Body of pancreas (tissue), 4 donors: ENCODE measurements at regions not wholly inside any gene's neighbourhood (a gene's known extent, or its start where the extent isn't known, plus 50 kb on each side); places are given as distances from the start of the nearest gene placed in this dataset.

ENCODE experiments used
- ATAC-seq: fragments of 150-250 bp; one replicate; pipeline ENCODE4 v1.9.1; 2016
- DNase-seq, 4 donors: peaks; one replicate each; pipeline ENCODE4 v3.0.0-alpha.2; 2019
- H3K27ac ChIP-seq, 4 donors: fragments of 200-600 bp; sonication (generic); 1 replicate in 3 of 4; 2 replicates in 1 of 4; pipeline versions ENCODE4 v1.5.1 to v1.6.1; 2016 to 2019; ENCODE audit warnings: mild to moderate bottlenecking in 1 of 4, mixed read lengths in 1 of 4, moderate library complexity in 1 of 4
- H3K27me3 ChIP-seq, 2 donors: fragments of 200-600 bp; sonication (generic); one replicate each; pipeline ENCODE4 v1.6.0; 2016; ENCODE audit warnings: mild to moderate bottlenecking in 1 of 2
- H3K36me3 ChIP-seq, 2 donors: fragments of 200-600 bp; sonication (generic); replicated peaks in 1 of 2; 2 replicates each; pipeline ENCODE4 v1.5.1; 2016; ENCODE audit warnings: low read depth in 2 of 2; ENCODE audit not compliant: insufficient read depth in 1 of 2
- H3K4me1 ChIP-seq: fragments of 200-600 bp; sonication (generic); one replicate; pipeline ENCODE4 v1.6.0; 2016
- H3K4me3 ChIP-seq, 2 donors: fragments of 200-600 bp; sonication (generic); 1 replicate in 1 of 2; 2 replicates in 1 of 2; pipeline ENCODE4 v1.5.1; 2016 to 2019
- H3K9me3 ChIP-seq, 3 donors: fragments of 200-600 bp; sonication (generic); 1 replicate in 2 of 3; 2 replicates in 1 of 3; pipeline ENCODE4 v1.5.1; 2016
- CTCF ChIP-seq, 7 experiments: fragments of 450-650 bp in 4 of 7; fragments of 200-600 bp in 3 of 7; sonication (generic) in 3 of 7; IDR thresholded peaks; one replicate each; pipeline ENCODE4 v1.5.1; 2016 to 2019; ENCODE audit warnings: antibody characterized with exemption in 7 of 7
- POLR2A ChIP-seq, 3 donors: fragments of 450-650 bp; IDR thresholded peaks; one replicate each; pipeline ENCODE4 v1.6.1; 2016; ENCODE audit warnings: antibody characterized with exemption in 3 of 3, mild to moderate bottlenecking in 2 of 3
- WGBS, 2 donors: methylation state at CpG; one replicate each; pipeline ENCODE4 v1.1.5; 2017; 5-methylcytosine and 5-hydroxymethylcytosine counted together
- intact Hi-C: fragments of 100-400 bp; cut with DNase I; formaldehyde crosslinking; loops from one replicate; pipeline ENCODE4 v1.15.1; 2023

GRCh38 chr13:31955101-31955500, 76.5 kb upstream of the FRY start:
- H3K27me3 ChIP-seq, result no peaks in the 10 kb centered on the region
- no peak overlapping the region for H3K4me3 ChIP-seq
- ATAC-seq (no peak), DNase-seq (no peak)
- no peak overlapping the region for H3K27ac ChIP-seq
- no peaks in the 10 kb centered on the region for H3K36me3 ChIP-seq
- WGBS, 2 donors, result 87 to 92% methylated on average over 3 of the region's 3 CpGs
- peaks cover 28% of the 10 kb centered on the region for H3K4me1 ChIP-seq
- no peaks in the 10 kb centered on the region for H3K9me3 ChIP-seq
- TF ChIP-seq POLR2A (IDR thresholded peaks at IDR 0.05), result no peak
- TF ChIP-seq CTCF (IDR thresholded peaks at IDR 0.05), result no peak
- intact Hi-C loops, result no loop called here

GRCh38 chr13:31955741-31956140, 75.8 kb upstream of the FRY start:
- WGBS, 2 donors, result 76 to 89% methylated on average over 5 of the region's 5 CpGs
- no peak overlapping the region for H3K4me3 ChIP-seq
- no peak overlapping the region for H3K27ac ChIP-seq
- DNase-seq (no peak), ATAC-seq (no peak)
- peaks cover 24% of the 10 kb centered on the region for H3K4me1 ChIP-seq
- H3K36me3 ChIP-seq, result no peaks in the 10 kb centered on the region
- no peak for TF ChIP-seq POLR2A (IDR thresholded peaks at IDR 0.05)
- no peaks in the 10 kb centered on the region for H3K9me3 ChIP-seq
- intact Hi-C loops, result no loop called here
- no peaks in the 10 kb centered on the region for H3K27me3 ChIP-seq

- WGBS, 2 donors, result 77 to 80% methylated on average over 2 of the region's 2 CpGs
- Histone ChIP-seq H3K4me1 (peaks cover 11% of the 10 kb centered on the region), H3K27ac (no peak overlapping the region), H3K36me3 (no peaks in the 10 kb centered on the region), H3K27me3 (no peaks in the 10 kb centered on the region), H3K4me3 (no peak overlapping the region), H3K9me3 (no peaks in the 10 kb centered on the region)
- no peak for DNase-seq
- ATAC-seq, result no peak
- TF ChIP-seq CTCF (IDR thresholded peaks at IDR 0.05) (no peak), POLR2A (IDR thresholded peaks at IDR 0.05) (no peak)
- intact Hi-C loops, result no loop called here
Observed at GRCh38 chr13:31956980-31957644, 74.5 kb upstream of the FRY start.

GRCh38 chr13:31957772-31958171, 73.8 kb upstream of the FRY start:
- H3K27ac ChIP-seq, result no peak overlapping the region
- H3K36me3 ChIP-seq, result no peaks in the 10 kb centered on the region
- intact Hi-C loops, result no loop called here
- H3K4me1 ChIP-seq, result peaks cover 11% of the 10 kb centered on the region
- TF ChIP-seq POLR2A (IDR thresholded peaks at IDR 0.05) (no peak), CTCF (IDR thresholded peaks at IDR 0.05) (no peak)
- DNase-seq (no peak), ATAC-seq (no peak)
- no peaks in the 10 kb centered on the region for H3K9me3 ChIP-seq
- WGBS, 2 donors, result 91 to 96% methylated on average over 2 of the region's 2 CpGs
- H3K4me3 ChIP-seq, result no peak overlapping the region
- no peaks in the 10 kb centered on the region for H3K27me3 ChIP-seq

- intact Hi-C loops, result no loop called here
- Histone ChIP-seq H3K27ac (no peak overlapping the region), H3K4me1 (peaks cover 19% of the 10 kb centered on the region), H3K27me3 (no peaks in the 10 kb centered on the region), H3K36me3 (no peaks in the 10 kb centered on the region), H3K9me3 (no peaks in the 10 kb centered on the region), H3K4me3 (no peak overlapping the region)
- 84 to 93% methylated on average over 3 of the region's 3 CpGs for WGBS, 2 donors
- DNase-seq, result no peak
- TF ChIP-seq CTCF (IDR thresholded peaks at IDR 0.05) (no peak), POLR2A (IDR thresholded peaks at IDR 0.05) (no peak)
- ATAC-seq, result no peak
Observed at GRCh38 chr13:31962731-31963370, 68.7 kb upstream of the FRY start.
